ENCODE measurements at regions not wholly inside any gene's neighbourhood (a gene's known extent, or its start where the extent isn't known, plus 50 kb on each side); places are given as distances from the start of the nearest gene placed in this dataset.

DNA sequence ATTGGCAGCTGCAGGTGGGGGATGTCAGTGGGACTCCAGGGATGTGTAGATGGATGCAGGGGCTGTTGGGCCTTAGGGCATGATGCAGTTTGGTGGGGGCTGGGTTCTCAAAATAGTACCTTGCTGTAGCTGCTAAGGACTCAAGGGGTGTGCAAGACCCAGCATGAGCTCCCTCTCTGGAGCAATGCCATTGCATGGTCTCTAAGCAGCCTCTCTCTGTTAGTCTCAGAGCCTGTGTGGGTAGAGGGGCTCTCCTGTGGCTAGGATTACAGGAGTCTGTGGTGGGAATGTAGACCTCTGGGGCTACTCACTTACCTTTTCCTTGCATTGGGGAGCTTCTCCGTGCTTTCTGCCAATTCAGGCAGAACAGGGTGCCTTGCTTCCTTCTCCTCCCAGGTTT, 228.9 kb downstream of the LPIN1 start:
- H3K4me1 ChIP-seq (ENCODE audit: insufficient read depth, low read length) = peaks cover 3% of the 10 kb centered on the region
- no peaks in the 10 kb centered on the region for H3K36me3 ChIP-seq (ENCODE audit: insufficient read depth, low read length)
- H3K4me3 ChIP-seq (ENCODE audit: low read length) = no peak overlapping the region
- H3K27me3 ChIP-seq (ENCODE audit: insufficient read depth, low read length) = no peaks in the 10 kb centered on the region
- H2AFZ ChIP-seq (ENCODE audit: low read depth, low read length) = no peak overlapping the region
- H3K9me3 ChIP-seq (ENCODE audit: low read length) = peaks cover 3% of the 10 kb centered on the region

GRCh38 chr2:11976073-11976472, 229.6 kb downstream of the LPIN1 start:
- peaks cover 3% of the 10 kb centered on the region for H3K4me1 ChIP-seq (ENCODE audit: insufficient read depth, low read length)
- H3K9me3 ChIP-seq (ENCODE audit: low read length) = peaks cover 3% of the 10 kb centered on the region
- H3K4me3 ChIP-seq (ENCODE audit: low read length) = no peak overlapping the region
- no peaks in the 10 kb centered on the region for H3K36me3 ChIP-seq (ENCODE audit: insufficient read depth, low read length)
- H2AFZ ChIP-seq (ENCODE audit: low read depth, low read length) = no peak overlapping the region
- H3K27me3 ChIP-seq (ENCODE audit: insufficient read depth, low read length) = no peaks in the 10 kb centered on the region

DNA sequence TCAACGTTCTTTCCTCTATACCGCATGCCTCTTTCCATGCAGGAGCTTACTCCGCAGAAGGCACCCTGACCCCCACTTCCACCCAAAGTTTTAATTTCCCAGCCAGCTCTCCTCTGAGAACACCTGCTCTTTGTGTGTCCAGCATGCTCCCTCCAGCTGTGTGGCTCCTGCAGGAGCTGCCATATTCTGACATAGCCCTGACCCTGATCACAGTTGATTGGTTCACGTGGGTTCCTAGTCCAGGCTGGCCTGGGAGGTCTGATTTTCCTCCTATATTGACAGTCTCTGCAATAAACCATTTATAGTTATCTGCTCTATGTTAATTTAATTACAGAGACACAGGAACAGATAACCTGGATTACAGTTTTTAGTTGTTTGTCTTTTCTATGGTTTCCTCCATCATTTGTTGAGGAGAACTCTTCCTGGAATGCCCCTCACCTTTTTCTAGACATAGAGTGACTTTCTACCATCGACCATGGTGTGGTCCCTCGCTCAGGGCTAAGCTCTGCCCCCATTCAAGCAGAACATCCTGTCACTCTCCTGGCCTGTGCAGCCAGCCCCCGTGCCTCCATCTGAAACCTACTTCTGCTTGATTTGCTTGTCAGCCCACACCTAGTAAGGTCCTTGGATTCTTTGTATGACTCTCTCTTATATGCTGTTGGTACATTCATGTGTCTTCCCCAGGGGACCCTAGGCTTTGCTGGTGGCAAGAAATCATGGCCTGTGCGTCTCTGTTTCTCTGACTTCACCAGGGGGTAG, 231.5 kb downstream of the LPIN1 start:
- Histone ChIP-seq H2AFZ (ENCODE audit: low read depth, low read length) (no peak overlapping the region), H3K27me3 (ENCODE audit: insufficient read depth, low read length) (no peaks in the 10 kb centered on the region), H3K36me3 (ENCODE audit: insufficient read depth, low read length) (no peaks in the 10 kb centered on the region), H3K4me1 (ENCODE audit: insufficient read depth, low read length) (peaks cover 3% of the 10 kb centered on the region), H3K4me3 (ENCODE audit: low read length) (no peak overlapping the region), H3K9me3 (ENCODE audit: low read length) (peaks cover 3% of the 10 kb centered on the region)

DNA sequence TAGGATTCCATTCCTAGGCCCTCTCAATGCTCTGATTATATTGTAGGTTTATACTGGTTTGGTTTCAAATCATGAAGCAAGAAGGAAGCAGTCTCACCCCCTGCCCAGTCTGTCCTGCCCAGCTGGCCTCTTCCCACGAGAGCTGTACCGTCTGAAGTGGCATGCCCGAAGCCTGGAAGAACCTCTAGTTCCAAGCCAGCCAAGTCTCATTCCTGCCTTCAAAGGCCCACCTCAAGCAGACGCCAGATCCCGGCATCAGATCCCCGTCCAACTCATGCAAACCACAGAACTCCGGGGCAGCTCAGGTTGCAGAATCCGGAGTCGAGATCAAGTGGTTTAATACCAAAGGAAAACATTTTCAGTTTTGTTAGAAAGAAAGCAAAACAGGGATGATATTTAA, 234.4 kb downstream of the LPIN1 start:
- no peak overlapping the region for H2AFZ ChIP-seq (ENCODE audit: low read depth, low read length)
- H3K36me3 ChIP-seq (ENCODE audit: insufficient read depth, low read length) = no peaks in the 10 kb centered on the region
- H3K4me3 ChIP-seq (ENCODE audit: low read length) = no peak overlapping the region
- H3K9me3 ChIP-seq (ENCODE audit: low read length) = no peaks in the 10 kb centered on the region
- no peaks in the 10 kb centered on the region for H3K27me3 ChIP-seq (ENCODE audit: insufficient read depth, low read length)
- H3K4me1 ChIP-seq (ENCODE audit: insufficient read depth, low read length) = peaks cover 3% of the 10 kb centered on the region

DNA sequence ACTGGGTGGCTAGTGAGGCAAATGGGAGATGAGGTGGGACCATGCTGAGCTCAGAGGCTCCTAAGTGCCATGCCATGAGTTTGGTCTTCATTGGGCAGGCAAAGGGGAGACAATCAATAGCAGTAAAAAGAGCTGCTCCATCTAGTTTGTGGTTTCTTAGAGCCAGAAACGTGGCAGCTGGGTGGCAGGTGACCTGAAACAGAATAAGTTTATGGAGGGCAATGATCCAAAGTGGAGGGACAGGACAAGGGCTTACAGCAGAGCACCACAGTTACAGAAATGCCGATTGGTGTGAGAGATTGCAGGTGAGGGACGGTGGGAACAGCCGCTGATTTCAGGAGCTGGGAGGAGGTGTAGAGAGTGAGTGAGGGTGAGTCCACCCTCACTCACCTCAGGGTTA, 237.0 kb downstream of the LPIN1 start:
- H3K4me3 ChIP-seq (ENCODE audit: low read length) = no peak overlapping the region
- peaks cover 3% of the 10 kb centered on the region for H3K4me1 ChIP-seq (ENCODE audit: insufficient read depth, low read length)
- no peaks in the 10 kb centered on the region for H3K9me3 ChIP-seq (ENCODE audit: low read length)
- H2AFZ ChIP-seq (ENCODE audit: low read depth, low read length) = no peak overlapping the region
- H3K36me3 ChIP-seq (ENCODE audit: insufficient read depth, low read length) = no peaks in the 10 kb centered on the region
- no peaks in the 10 kb centered on the region for H3K27me3 ChIP-seq (ENCODE audit: insufficient read depth, low read length)

DNA sequence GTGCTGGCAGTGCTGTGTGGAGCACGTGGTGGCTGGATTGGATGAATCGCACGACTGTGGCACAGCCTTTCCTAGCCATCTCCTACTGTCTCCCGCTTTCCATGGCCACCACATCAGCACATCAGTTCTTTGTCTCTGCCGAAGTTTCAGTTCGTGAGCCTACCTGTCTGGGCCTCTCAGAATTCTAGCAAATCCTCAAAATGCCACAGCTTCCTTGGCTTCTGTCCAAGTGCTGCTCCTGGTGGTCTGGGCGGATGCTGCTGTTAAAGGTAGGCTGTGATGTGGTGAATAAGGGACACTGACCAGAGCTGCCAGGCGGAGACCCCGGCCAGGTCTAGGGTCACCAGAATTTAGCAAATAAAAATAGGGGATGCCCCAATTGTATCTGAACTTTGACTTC, 237.4 kb downstream of the LPIN1 start:
- Histone ChIP-seq H3K27me3 (ENCODE audit: insufficient read depth, low read length) (no peaks in the 10 kb centered on the region), H3K4me1 (ENCODE audit: insufficient read depth, low read length) (peaks cover 3% of the 10 kb centered on the region), H3K36me3 (ENCODE audit: insufficient read depth, low read length) (no peaks in the 10 kb centered on the region), H2AFZ (ENCODE audit: low read depth, low read length) (no peak overlapping the region), H3K9me3 (ENCODE audit: low read length) (no peaks in the 10 kb centered on the region), H3K4me3 (ENCODE audit: low read length) (no peak overlapping the region)

GRCh38 chr2:11984316-11985158, 238.1 kb downstream of the LPIN1 start:
- H3K27me3 ChIP-seq (ENCODE audit: insufficient read depth, low read length) = no peaks in the 10 kb centered on the region
- H2AFZ ChIP-seq (ENCODE audit: low read depth, low read length) = no peak overlapping the region
- no peak overlapping the region for H3K4me3 ChIP-seq (ENCODE audit: low read length)
- no peaks in the 10 kb centered on the region for H3K4me1 ChIP-seq (ENCODE audit: insufficient read depth, low read length)
- H3K9me3 ChIP-seq (ENCODE audit: low read length) = no peaks in the 10 kb centered on the region
- H3K36me3 ChIP-seq (ENCODE audit: insufficient read depth, low read length) = no peaks in the 10 kb centered on the region

DNA sequence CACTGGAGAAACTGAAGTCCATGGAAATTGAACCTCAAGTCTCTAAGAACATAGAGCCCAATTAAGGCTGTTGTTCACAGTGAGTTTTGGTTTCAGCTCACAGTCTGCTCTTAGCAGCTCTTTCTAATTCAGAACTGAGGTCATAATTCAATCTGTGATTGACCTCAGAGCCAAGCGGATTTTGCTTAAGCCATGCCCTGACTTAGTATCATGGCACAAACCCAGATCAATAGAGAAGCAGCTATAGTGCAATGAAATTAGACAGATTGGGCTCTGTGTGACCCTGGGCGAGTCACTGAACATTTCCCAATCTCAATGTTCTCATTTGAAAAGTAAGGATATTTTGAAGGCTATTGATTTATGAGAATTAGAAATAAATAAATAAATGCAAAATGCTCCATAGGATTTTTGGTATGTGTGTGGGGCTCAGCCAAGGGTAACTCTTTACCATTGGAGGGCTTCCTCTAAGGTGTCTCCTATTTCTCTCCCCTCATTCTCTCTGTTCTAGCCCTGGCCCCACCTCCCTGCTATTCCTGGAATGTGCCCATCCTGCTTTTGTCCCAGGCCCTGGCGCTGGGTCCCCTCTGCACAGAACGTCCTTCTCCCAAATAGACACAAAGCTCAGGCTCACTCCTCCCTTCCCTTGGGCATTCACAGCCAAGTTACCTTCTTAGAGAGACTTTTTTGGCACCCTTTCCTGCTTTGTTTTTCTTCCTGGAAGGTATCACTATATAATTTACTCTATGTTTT, 239.6 kb downstream of the LPIN1 start:
- Histone ChIP-seq H3K4me3 (ENCODE audit: low read length) (no peak overlapping the region), H3K4me1 (ENCODE audit: insufficient read depth, low read length) (no peaks in the 10 kb centered on the region), H3K9me3 (ENCODE audit: low read length) (no peaks in the 10 kb centered on the region), H2AFZ (ENCODE audit: low read depth, low read length) (no peak overlapping the region), H3K36me3 (ENCODE audit: insufficient read depth, low read length) (no peaks in the 10 kb centered on the region), H3K27me3 (ENCODE audit: insufficient read depth, low read length) (no peaks in the 10 kb centered on the region)

DNA sequence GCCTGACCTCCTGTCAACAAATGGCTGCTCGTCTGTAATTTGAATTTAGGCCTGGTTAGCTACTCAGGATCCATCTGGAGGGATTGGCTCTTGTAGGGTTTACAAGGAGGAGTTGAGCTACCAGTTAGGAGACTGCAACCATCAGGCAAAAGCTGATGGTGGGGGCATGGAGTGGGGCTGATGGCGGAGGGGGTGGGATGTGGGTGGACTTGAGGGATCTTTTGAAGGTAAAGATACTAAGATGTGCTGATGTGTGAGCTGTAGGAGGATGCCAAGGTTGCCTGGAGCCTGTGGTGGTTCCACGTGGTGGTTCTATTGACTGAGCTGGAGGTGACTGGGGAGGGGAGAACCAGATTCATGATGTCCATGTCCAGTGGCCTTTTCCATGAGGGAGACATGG, 240.7 kb downstream of the LPIN1 start:
- Histone ChIP-seq H3K36me3 (ENCODE audit: insufficient read depth, low read length) (no peaks in the 10 kb centered on the region), H3K9me3 (ENCODE audit: low read length) (no peaks in the 10 kb centered on the region), H3K4me3 (ENCODE audit: low read length) (no peak overlapping the region), H3K4me1 (ENCODE audit: insufficient read depth, low read length) (no peaks in the 10 kb centered on the region), H3K27me3 (ENCODE audit: insufficient read depth, low read length) (no peaks in the 10 kb centered on the region), H2AFZ (ENCODE audit: low read depth, low read length) (no peak overlapping the region)

DNA sequence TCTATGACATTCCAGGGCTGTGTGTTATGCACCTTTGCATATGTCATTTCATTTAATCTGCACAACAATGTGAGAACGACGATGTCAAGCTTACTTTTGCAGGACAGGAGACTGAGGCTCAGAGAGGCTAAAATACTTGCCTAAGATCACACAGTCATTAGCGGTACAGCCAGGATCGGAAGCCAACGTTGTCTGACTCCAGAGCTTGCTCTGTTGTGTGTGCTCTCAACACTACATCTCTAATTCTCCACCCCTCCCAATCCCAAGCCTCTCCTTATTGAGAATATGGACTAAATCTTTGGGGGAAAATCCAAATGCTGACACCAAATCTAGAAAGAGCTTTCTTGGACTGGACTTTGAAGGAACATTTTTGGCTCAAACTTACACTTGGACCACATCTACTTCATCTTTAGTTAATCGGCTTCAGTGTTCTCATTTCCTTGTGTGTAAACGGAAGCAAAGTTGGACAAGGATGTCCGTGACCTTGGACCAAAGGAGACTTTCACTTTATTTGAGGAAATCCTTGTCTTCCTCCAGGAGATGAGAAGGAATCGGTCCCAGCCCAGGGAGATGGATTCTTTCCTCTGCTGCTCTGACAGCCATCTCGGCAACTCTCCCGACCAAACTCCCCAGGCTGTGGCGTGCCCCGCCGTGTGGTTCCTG, 242.4 kb downstream of the LPIN1 start:
- no peaks in the 10 kb centered on the region for H3K4me1 ChIP-seq (ENCODE audit: insufficient read depth, low read length)
- H3K36me3 ChIP-seq (ENCODE audit: insufficient read depth, low read length) = no peaks in the 10 kb centered on the region

GRCh38 chr2:11989354-11989703, 242.9 kb downstream of the LPIN1 start:
- H3K9me3 ChIP-seq (ENCODE audit: low read length) = no peaks in the 10 kb centered on the region

More for the DNA sequence above, 242.4 kb downstream of the LPIN1 start:
- no peak overlapping the region for H2AFZ ChIP-seq (ENCODE audit: low read depth, low read length)
- H3K27me3 ChIP-seq (ENCODE audit: insufficient read depth, low read length) = no peaks in the 10 kb centered on the region
- H3K4me3 ChIP-seq (ENCODE audit: low read length) = no peak overlapping the region
- no peaks in the 10 kb centered on the region for H3K9me3 ChIP-seq (ENCODE audit: low read length)

DNA sequence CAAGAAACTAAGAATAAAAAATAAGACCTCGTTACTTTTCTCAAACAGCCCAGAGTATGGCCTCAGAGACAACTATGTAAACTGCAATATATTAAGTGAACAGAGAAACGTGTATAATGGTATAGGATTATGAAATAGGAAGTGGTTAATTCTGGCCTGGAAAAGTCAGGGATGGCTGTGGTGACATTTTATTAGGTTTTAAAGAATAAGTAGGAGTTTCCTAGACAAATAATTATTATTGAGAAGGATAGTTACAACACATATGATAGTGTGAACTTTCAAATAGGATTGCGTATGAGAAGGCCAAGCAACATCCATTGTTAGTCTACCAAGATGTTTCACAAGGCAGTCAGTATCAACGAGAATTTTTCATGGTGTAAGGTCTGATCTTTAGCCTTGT, 244.1 kb downstream of the LPIN1 start:
- H3K36me3 ChIP-seq (ENCODE audit: insufficient read depth, low read length) = no peaks in the 10 kb centered on the region
- no peak overlapping the region for H3K4me3 ChIP-seq (ENCODE audit: low read length)
- no peaks in the 10 kb centered on the region for H3K4me1 ChIP-seq (ENCODE audit: insufficient read depth, low read length)
- H3K27me3 ChIP-seq (ENCODE audit: insufficient read depth, low read length) = no peaks in the 10 kb centered on the region
- H2AFZ ChIP-seq (ENCODE audit: low read depth, low read length) = no peak overlapping the region
- H3K9me3 ChIP-seq (ENCODE audit: low read length) = no peaks in the 10 kb centered on the region

More at GRCh38 chr2:11989354-11989703, 242.9 kb downstream of the LPIN1 start:
- no peaks in the 10 kb centered on the region for H3K36me3 ChIP-seq (ENCODE audit: insufficient read depth, low read length)
- H3K27me3 ChIP-seq (ENCODE audit: insufficient read depth, low read length) = no peaks in the 10 kb centered on the region
- no peak overlapping the region for H2AFZ ChIP-seq (ENCODE audit: low read depth, low read length)
- no peak overlapping the region for H3K4me3 ChIP-seq (ENCODE audit: low read length)
- no peaks in the 10 kb centered on the region for H3K4me1 ChIP-seq (ENCODE audit: insufficient read depth, low read length)

DNA sequence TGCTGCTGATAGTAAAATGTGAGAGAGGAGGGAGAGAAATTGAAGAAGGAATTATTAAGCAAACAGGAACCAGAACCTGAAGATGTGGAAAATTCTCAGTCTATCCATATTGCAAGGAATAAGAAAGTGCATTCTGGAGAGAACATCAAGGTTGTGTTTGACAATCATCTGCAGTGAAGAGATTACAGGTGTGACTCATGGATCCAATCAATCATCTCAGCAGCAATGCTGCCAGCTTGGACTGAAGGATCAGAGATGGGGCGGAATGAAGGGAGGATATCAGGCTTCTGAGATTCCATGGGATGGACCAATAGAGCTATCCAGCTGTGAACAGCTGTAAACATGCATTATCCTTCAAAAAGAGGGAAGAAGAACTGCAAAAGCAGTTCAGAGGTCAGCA, 247.3 kb downstream of the LPIN1 start:
- H3K9me3 ChIP-seq (ENCODE audit: low read length) = no peaks in the 10 kb centered on the region
- no peaks in the 10 kb centered on the region for H3K4me1 ChIP-seq (ENCODE audit: insufficient read depth, low read length)
- H3K36me3 ChIP-seq (ENCODE audit: insufficient read depth, low read length) = no peaks in the 10 kb centered on the region
- no peak overlapping the region for H3K4me3 ChIP-seq (ENCODE audit: low read length)
- no peaks in the 10 kb centered on the region for H3K27me3 ChIP-seq (ENCODE audit: insufficient read depth, low read length)
- H2AFZ ChIP-seq (ENCODE audit: low read depth, low read length) = no peak overlapping the region
